Upper lobe of left lung (tissue), 6 donors: ENCODE measurements at regions not wholly inside any gene's neighbourhood (a gene's known extent, or its start where the extent isn't known, plus 50 kb on each side); places are given as distances from the start of the nearest gene placed in this dataset.

Experiments used
- ATAC-seq, 2 donors: fragments of 200-7000 bp; cut with Tn5 transposase; one replicate each; pipeline ENCODE4 v1.9.1; 2022; ENCODE audit warnings: mild to moderate bottlenecking in 2 of 2, moderate library complexity in 2 of 2; ENCODE audit not compliant: low FRiP score in 2 of 2
- DNase-seq, 2 donors: peaks; one replicate each; pipeline ENCODE4 v3.0.0-alpha.2; 2019 to 2020
- H3K27ac ChIP-seq, 4 donors: fragments of 200-600 bp; sonication (generic); one replicate each; pipeline ENCODE4 v1.5.1; 2016 to 2019
- H3K27me3 ChIP-seq, 4 donors: fragments of 200-600 bp; sonication (generic); one replicate each; pipeline ENCODE4 v1.5.1; 2017 to 2019
- H3K36me3 ChIP-seq, 4 donors: fragments of 200-600 bp; sonication (generic); one replicate each; pipeline ENCODE4 v1.5.1; 2016 to 2019
- H3K4me1 ChIP-seq, 4 donors: fragments of 200-600 bp; sonication (generic); one replicate each; pipeline ENCODE4 v1.5.1; 2018 to 2019
- H3K4me3 ChIP-seq, 4 donors: fragments of 200-600 bp; sonication (generic); one replicate each; pipeline ENCODE4 v1.5.1; 2017 to 2019; ENCODE audit warnings: mild to moderate bottlenecking in 2 of 4, moderate library complexity in 1 of 4
- H3K9me3 ChIP-seq, 4 donors: fragments of 200-600 bp; sonication (generic); one replicate each; pipeline ENCODE4 v1.5.1; 2018 to 2019
- CTCF ChIP-seq, 6 experiments: fragments of 450-650 bp in 4 of 6; fragments of 200-600 bp in 2 of 6; sonication (generic) in 2 of 6; IDR thresholded peaks; one replicate each; pipeline ENCODE4 v1.5.1; 2016 to 2019; ENCODE audit warnings: antibody characterized with exemption in 6 of 6
- EP300 ChIP-seq, 4 donors: sonication (generic); formaldehyde crosslinking; IDR thresholded peaks; one replicate each; pipeline ENCODE4 v1.5.1; 2017; ENCODE audit warnings: antibody characterized with exemption in 4 of 4, control low read depth in 2 of 4
- POLR2A ChIP-seq, 4 donors: fragments of 450-650 bp; IDR thresholded peaks; one replicate each; pipeline ENCODE4 v1.5.1; 2016 to 2017; ENCODE audit warnings: antibody characterized with exemption in 4 of 4, mild to moderate bottlenecking in 2 of 4
- POLR2AphosphoS5 ChIP-seq, 2 donors: sonication (generic); formaldehyde crosslinking; IDR thresholded peaks; one replicate each; pipeline ENCODE4 v1.5.1; 2017; ENCODE audit warnings: antibody characterized with exemption in 2 of 2
- WGBS, 2 donors: methylation state at CpG; one replicate each; pipeline ENCODE4 v1.1.5; 2017 to 2018; 5-methylcytosine and 5-hydroxymethylcytosine counted together
- donor health status: DM: no; HTN: no; CAD: no; lungs with moderate emphysema.
- donor health status: DM: no; HTN: yes; CAD: no; lungs with severe emphysema.

- H3K4me3 ChIP-seq = no peak overlapping the region
- WGBS, 2 donors = 76 to 79% methylated on average over 5 of the region's 5 CpGs
- no peaks in the 10 kb centered on the region for H3K4me1 ChIP-seq
- H3K27me3 ChIP-seq = no peaks in the 10 kb centered on the region
- H3K36me3 ChIP-seq = no peaks in the 10 kb centered on the region
- H3K27ac ChIP-seq = no peak overlapping the region
- ATAC-seq (peak in 1 of 2 donors; percentile 40), DNase-seq (no peak)
- H3K9me3 ChIP-seq = no peaks in the 10 kb centered on the region
- TF ChIP-seq POLR2AphosphoS5 (IDR thresholded peaks at IDR 0.05) (no peak), CTCF (IDR thresholded peaks at IDR 0.05) (no peak), EP300 (IDR thresholded peaks at IDR 0.05) (no peak), POLR2A (IDR thresholded peaks at IDR 0.05) (no peak)
Measured at GRCh38 chr5:17430241-17430640, 67.8 kb upstream of the TAF11L2 start.

- DNase-seq (no peak), ATAC-seq (no peak)
- no peak for TF ChIP-seq CTCF (IDR thresholded peaks at IDR 0.05)
- TF ChIP-seq POLR2A (IDR thresholded peaks at IDR 0.05) = no peak
- no peak for TF ChIP-seq POLR2AphosphoS5 (IDR thresholded peaks at IDR 0.05)
- TF ChIP-seq EP300 (IDR thresholded peaks at IDR 0.05) = no peak
- no peaks in the 10 kb centered on the region for H3K27me3 ChIP-seq
- no peak overlapping the region for H3K27ac ChIP-seq
- H3K9me3 ChIP-seq = no peaks in the 10 kb centered on the region
- H3K36me3 ChIP-seq = no peaks in the 10 kb centered on the region
- H3K4me3 ChIP-seq = no peak overlapping the region
- no peaks in the 10 kb centered on the region for H3K4me1 ChIP-seq
- WGBS, 2 donors = 88 to 95% methylated on average over 8 of the region's 8 CpGs
Measured at GRCh38 chr5:17431272-17432050, 66.6 kb upstream of the TAF11L2 start.

GRCh38 chr5:17432569-17432968, 65.5 kb upstream of the TAF11L2 start:
- DNase-seq = no peak
- Histone ChIP-seq H3K36me3 (no peaks in the 10 kb centered on the region), H3K9me3 (no peaks in the 10 kb centered on the region), H3K4me1 (no peaks in the 10 kb centered on the region), H3K27ac (no peak overlapping the region), H3K4me3 (no peak overlapping the region), H3K27me3 (no peaks in the 10 kb centered on the region)
- TF ChIP-seq POLR2AphosphoS5 (IDR thresholded peaks at IDR 0.05) = no peak
- no peak for TF ChIP-seq CTCF (IDR thresholded peaks at IDR 0.05)
- TF ChIP-seq EP300 (IDR thresholded peaks at IDR 0.05) = no peak
- TF ChIP-seq POLR2A (IDR thresholded peaks at IDR 0.05) = no peak
- ATAC-seq = no peak
- WGBS, 2 donors = 82 to 97% methylated on average over 3 of the region's 3 CpGs

- no peak for ATAC-seq
- no peak for DNase-seq
- H3K27me3 ChIP-seq = no peaks in the 10 kb centered on the region
- TF ChIP-seq EP300 (IDR thresholded peaks at IDR 0.05) (no peak), CTCF (IDR thresholded peaks at IDR 0.05) (no peak), POLR2A (IDR thresholded peaks at IDR 0.05) (no peak), POLR2AphosphoS5 (IDR thresholded peaks at IDR 0.05) (no peak)
- H3K4me1 ChIP-seq = no peaks in the 10 kb centered on the region
- H3K9me3 ChIP-seq = no peaks in the 10 kb centered on the region
- no peak overlapping the region for H3K27ac ChIP-seq
- no peaks in the 10 kb centered on the region for H3K36me3 ChIP-seq
- H3K4me3 ChIP-seq = no peak overlapping the region
- WGBS, 2 donors = 73 to 86% methylated on average over 6 of the region's 6 CpGs
Measured at GRCh38 chr5:17433406-17433805, 64.6 kb upstream of the TAF11L2 start.

- Histone ChIP-seq H3K27me3 (no peaks in the 10 kb centered on the region), H3K36me3 (no peaks in the 10 kb centered on the region), H3K9me3 (peaks cover 0 to 4% (median 0%) of the 10 kb centered on the region in 4 donors), H3K4me1 (no peaks in the 10 kb centered on the region), H3K4me3 (no peak overlapping the region), H3K27ac (peak overlapping the region in 1 of 4 donors; percentile 61)
- no peak for DNase-seq
- ATAC-seq = no peak
- no peak for TF ChIP-seq CTCF (IDR thresholded peaks at IDR 0.05)
- no peak for TF ChIP-seq EP300 (IDR thresholded peaks at IDR 0.05)
- no peak for TF ChIP-seq POLR2AphosphoS5 (IDR thresholded peaks at IDR 0.05)
- TF ChIP-seq POLR2A (IDR thresholded peaks at IDR 0.05) = no peak
Measured at GRCh38 chr5:17434982-17435381, 63.0 kb upstream of the TAF11L2 start.
